ENCODE measurements at regions not wholly inside any gene's neighbourhood (a gene's known extent, or its start where the extent isn't known, plus 50 kb on each side); places are given as distances from the start of the nearest gene placed in this dataset.

GRCh38 chr3:72641684-72642083 lies 206.6 kb downstream of the SHQ1 start:
- Histone ChIP-seq H3K27ac (replicated peaks) (no peak overlapping the region), H3K36me3 (no peaks in the 10 kb centered on the region), H3K4me1 (no peaks in the 10 kb centered on the region), H3K4me3 (no peak overlapping the region), H3K27me3 (ENCODE audit: low read depth) (peaks cover 11% of the 10 kb centered on the region), H3K9me3 (replicated peaks) (no peaks in the 10 kb centered on the region)
- TF ChIP-seq CTCF (IDR thresholded peaks at IDR 0.05; ENCODE audit: borderline replicate concordance): no peak
- intact Hi-C loops (cut with micrococcal nuclease): no loop called here
- DNase-seq: no peak

GRCh38 chr3:72641072-72641471 lies 207.2 kb downstream of the SHQ1 start:
- DNase-seq: no peak
- Histone ChIP-seq H3K36me3 (no peaks in the 10 kb centered on the region), H3K4me1 (no peaks in the 10 kb centered on the region), H3K27ac (replicated peaks) (no peak overlapping the region), H3K27me3 (ENCODE audit: low read depth) (peaks cover 15% of the 10 kb centered on the region), H3K4me3 (no peak overlapping the region), H3K9me3 (replicated peaks) (no peaks in the 10 kb centered on the region)
- intact Hi-C loops (cut with micrococcal nuclease): no loop called here
- TF ChIP-seq CTCF (IDR thresholded peaks at IDR 0.05; ENCODE audit: borderline replicate concordance): no peak

GRCh38 chr3:72636969-72637597 lies 211.2 kb downstream of the SHQ1 start:
- Histone ChIP-seq H3K4me1 (no peaks in the 10 kb centered on the region), H3K27me3 (ENCODE audit: low read depth) (peaks cover 15% of the 10 kb centered on the region), H3K27ac (replicated peaks) (no peak overlapping the region), H3K36me3 (no peaks in the 10 kb centered on the region), H3K9me3 (replicated peaks) (peaks cover 4% of the 10 kb centered on the region), H3K4me3 (no peak overlapping the region)
- intact Hi-C loops (cut with micrococcal nuclease): no loop called here
- DNase-seq: no peak
- TF ChIP-seq CTCF (IDR thresholded peaks at IDR 0.05; ENCODE audit: borderline replicate concordance): no peak

- Histone ChIP-seq H3K27ac (replicated peaks) (no peak overlapping the region), H3K9me3 (replicated peaks) (peaks cover 10% of the 10 kb centered on the region), H3K36me3 (no peaks in the 10 kb centered on the region), H3K4me1 (no peaks in the 10 kb centered on the region), H3K4me3 (no peak overlapping the region), H3K27me3 (ENCODE audit: low read depth) (peaks cover 8% of the 10 kb centered on the region)
- DNase-seq: no peak
- intact Hi-C loops (cut with micrococcal nuclease): no loop called here
- no peak for TF ChIP-seq CTCF (IDR thresholded peaks at IDR 0.05; ENCODE audit: borderline replicate concordance)
Measured at GRCh38 chr3:72635551-72635950, 212.7 kb downstream of the SHQ1 start.

- Histone ChIP-seq H3K36me3 (no peaks in the 10 kb centered on the region), H3K9me3 (replicated peaks) (peaks cover 10% of the 10 kb centered on the region), H3K4me3 (no peak overlapping the region), H3K27ac (replicated peaks) (no peak overlapping the region), H3K27me3 (ENCODE audit: low read depth) (peaks cover 8% of the 10 kb centered on the region), H3K4me1 (no peaks in the 10 kb centered on the region)
- intact Hi-C loops (cut with micrococcal nuclease): no loop called here
- no peak for TF ChIP-seq CTCF (IDR thresholded peaks at IDR 0.05; ENCODE audit: borderline replicate concordance)
- DNase-seq: no peak
Measured at GRCh38 chr3:72634128-72634527, 214.1 kb downstream of the SHQ1 start.
